Gastroesophageal sphincter (tissue), 3 donors: ENCODE measurements at regions not wholly inside any gene's neighbourhood (a gene's known extent, or its start where the extent isn't known, plus 50 kb on each side); places are given as distances from the start of the nearest gene placed in this dataset.

ENCODE experiments used
- CTCF ChIP-seq, 4 experiments: fragments of 200-600 bp in 2 of 4; fragments of 450-650 bp in 2 of 4; sonication (generic) in 1 of 4; IDR thresholded peaks; one replicate each; pipeline ENCODE4 v1.5.1; 2017 to 2019; ENCODE audit warnings: antibody characterized with exemption in 4 of 4, mild to moderate bottlenecking in 2 of 4, moderate library complexity in 2 of 4
- POLR2A ChIP-seq, 2 donors: fragments of 450-650 bp; IDR thresholded peaks; one replicate each; pipeline ENCODE4 v1.6.1; 2017; ENCODE audit warnings: antibody characterized with exemption in 2 of 2, mild to moderate bottlenecking in 2 of 2, moderate library complexity in 1 of 2

GRCh38 chr14:101234999-101235334 lies 326.3 kb upstream of the DIO3 start:
- TF ChIP-seq CTCF (IDR thresholded peaks at IDR 0.05) (no peak), POLR2A (IDR thresholded peaks at IDR 0.05) (no peak)
